GM19324 (cell line): ENCODE measurements at regions not wholly inside any gene's neighbourhood (a gene's known extent, or its start where the extent isn't known, plus 50 kb on each side); places are given as distances from the start of the nearest gene placed in this dataset.

Experiments used
- ATAC-seq: cut with Tn5 transposase; IDR thresholded peaks from one replicate; pipeline ENCODE4 v1.9.1; 2021; ENCODE audit warnings: mild to moderate bottlenecking, moderate library complexity; ENCODE audit not compliant: unreplicated experiment, low FRiP score

DNA sequence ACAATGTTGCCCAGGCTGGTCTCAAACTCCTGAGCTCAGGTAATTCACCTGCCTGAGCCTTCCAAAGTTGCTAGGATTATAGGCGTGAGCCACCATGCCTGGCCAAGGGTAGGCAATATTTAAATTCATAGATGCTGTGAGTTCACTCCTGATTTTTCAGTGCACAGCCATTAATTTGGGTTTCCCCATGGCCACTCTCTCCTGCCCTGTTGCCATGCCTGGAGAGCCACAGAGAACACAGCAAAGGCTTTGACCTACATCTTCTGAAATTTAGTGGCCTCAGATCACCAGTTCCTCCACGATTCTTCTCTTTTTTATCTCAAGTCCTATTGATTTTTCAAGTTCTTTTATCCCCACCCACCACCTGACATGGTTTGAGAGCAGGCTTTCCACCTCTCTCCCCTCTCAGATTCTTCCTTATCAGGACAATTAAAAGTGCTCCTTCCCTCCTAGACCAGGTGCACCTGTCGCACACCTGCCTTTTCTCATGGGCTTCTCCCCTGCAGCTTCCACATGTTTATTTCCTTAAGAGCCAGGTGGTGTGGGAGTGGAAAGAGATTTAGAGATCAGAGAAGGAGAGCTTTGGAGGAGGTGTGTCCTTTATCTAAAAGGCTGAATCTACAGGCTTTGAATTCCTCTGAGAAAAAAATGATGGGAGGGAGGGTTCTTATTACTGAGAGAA is 123.8 kb downstream of the ADRA2A start:
- no peak for ATAC-seq

DNA sequence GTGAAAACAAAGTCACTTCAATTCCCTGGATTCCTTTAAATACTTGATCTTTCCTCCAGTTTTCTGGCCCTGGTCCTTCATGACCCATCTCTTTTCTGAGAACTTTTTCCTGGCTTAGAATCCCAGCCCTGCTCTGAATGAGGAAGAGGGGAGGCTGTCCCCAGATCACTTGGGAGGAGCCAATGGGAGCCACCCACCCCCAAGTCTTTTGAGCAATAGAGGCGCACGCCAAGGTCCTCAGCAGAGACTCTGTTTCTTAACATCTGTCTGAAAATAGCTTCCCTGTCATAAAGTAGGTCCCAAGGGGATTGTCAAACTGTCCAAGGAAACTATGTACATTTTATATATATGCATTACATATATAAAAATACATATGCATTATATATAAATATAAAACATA is 126.8 kb downstream of the ADRA2A start:
- no peak for ATAC-seq

DNA sequence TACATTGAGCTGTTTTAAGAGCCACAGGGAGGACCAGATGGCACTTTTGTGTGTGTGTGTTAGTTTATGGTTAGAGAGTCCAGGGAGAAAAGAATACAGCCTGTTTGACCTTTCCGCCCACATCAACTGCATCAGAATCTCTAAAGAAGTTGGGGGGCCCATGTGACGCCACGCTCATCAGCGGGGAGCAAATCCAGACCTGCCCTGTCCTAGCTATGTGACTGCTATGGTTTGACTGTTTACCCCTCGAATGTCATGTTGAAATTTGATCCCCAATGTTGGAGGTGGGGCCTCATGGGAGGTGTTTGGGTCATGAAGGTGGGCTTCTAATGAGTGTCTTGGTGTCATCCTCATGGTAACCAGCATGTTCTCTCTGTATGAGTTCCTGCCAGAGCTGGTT is 128.0 kb downstream of the ADRA2A start:
- ATAC-seq: no peak

DNA sequence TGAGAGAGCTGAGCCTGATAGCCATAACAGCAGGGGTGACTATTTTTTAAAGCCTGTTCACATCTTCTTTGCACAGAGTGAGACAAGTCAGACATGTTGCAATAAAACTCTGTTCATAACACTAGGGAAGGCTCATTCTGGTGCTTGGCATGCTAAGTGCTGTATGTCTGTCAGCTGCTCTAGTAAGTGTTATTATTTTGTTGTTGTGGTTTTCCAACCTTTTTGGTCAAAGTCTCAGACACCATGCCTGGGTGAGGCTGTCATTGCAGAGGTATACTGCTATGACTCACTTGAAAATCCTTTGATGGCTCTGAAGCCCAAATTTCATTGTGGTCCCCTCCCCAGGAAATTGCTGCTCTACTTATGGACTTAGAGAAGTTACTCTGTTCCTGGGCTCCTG is 129.7 kb downstream of the ADRA2A start:
- no peak for ATAC-seq

DNA sequence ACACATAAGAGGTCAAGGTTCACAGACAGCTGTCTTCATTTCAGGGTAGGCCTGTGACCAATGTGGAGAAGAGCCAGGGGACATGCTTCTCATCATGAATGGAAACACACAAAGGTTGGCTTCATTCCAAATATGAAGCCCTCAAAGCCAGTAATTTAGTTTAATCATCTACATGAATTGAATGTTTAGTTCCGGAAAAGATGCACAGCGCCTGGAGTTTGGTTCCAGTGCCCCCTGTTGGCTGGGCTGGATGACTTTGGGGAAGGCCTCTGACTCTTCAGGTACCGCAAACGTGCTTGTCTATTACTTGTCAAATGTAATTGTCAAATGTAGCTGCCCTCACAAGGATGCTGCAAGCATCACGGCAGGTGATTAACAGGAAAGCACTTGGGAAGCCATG is 130.7 kb downstream of the ADRA2A start:
- ATAC-seq: no peak

DNA sequence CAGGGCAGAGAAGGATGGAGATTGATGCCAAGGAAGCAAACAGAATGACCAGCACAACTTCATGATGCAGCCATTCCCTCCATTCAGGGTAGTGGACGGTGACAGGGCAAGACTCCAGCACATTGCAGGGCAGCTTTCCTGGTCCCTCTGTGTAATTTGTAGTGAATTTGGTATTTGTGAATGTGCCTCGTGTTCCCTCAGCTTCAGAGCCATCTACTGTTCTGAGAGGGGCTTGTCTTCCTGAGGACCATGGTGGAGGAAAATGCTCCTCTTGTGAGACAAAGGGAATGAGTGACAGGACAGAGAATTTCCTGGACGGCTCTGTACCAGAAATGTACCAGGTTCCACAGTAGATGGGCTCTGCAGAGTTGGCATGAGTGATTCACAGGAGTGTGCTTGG is 132.1 kb downstream of the ADRA2A start:
- no peak for ATAC-seq

DNA sequence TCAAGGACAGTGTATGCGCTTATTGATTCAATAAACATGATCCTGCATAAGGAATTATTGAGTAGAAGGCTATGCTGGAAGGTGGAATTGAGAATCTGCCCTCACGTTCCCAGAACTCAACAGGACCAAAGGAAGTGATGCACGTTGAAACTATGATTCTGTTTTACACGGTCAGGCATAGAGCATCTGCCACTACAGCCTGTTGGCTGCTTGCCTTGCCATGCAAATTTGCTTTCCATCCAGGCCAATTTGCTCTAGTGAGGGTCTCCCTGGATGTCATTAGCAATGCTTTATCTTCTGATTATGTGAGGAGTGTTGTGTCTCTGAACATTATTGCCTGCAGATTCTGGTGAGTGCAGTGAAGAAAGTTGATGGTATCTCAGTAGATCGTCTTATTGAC is 132.9 kb downstream of the ADRA2A start:
- no peak for ATAC-seq

DNA sequence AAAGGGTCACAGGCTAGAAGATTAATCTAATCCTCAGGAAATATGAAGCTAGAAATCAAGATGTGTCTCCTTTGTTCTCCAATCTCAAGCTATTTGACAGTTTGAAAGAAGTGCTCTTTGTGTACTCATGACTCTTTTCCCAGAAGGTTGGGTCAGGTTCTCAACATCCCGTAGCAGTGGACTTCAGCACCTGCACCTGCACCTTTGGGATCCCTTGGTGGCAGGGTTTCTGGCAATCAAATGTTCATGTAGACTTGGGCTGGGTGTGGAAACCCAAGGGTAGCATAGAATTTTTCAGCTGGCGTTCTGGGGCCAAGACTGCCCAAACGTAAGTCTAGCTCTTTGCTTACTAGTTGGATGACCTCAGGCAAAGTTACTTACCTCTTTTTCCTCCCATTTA is 134.4 kb downstream of the ADRA2A start:
- no peak for ATAC-seq

DNA sequence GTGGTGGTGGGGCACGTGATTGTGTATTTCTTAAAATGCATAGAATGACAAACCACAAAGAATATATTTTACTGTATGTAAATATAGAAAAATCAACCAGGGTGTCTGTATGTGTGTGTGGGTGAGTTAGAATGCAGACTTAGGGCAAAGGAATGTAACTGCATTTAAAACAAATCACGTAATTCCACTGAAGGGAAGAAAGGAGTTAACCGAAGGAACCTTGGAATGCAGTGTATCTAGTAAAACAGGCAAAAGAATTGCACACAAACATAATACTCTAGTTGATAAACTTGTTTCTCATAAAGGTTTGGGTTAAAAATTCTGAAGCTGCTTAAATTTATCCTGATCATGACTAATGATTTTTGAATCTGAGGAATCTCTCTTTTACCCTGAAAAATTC is 134.9 kb downstream of the ADRA2A start:
- no peak for ATAC-seq

DNA sequence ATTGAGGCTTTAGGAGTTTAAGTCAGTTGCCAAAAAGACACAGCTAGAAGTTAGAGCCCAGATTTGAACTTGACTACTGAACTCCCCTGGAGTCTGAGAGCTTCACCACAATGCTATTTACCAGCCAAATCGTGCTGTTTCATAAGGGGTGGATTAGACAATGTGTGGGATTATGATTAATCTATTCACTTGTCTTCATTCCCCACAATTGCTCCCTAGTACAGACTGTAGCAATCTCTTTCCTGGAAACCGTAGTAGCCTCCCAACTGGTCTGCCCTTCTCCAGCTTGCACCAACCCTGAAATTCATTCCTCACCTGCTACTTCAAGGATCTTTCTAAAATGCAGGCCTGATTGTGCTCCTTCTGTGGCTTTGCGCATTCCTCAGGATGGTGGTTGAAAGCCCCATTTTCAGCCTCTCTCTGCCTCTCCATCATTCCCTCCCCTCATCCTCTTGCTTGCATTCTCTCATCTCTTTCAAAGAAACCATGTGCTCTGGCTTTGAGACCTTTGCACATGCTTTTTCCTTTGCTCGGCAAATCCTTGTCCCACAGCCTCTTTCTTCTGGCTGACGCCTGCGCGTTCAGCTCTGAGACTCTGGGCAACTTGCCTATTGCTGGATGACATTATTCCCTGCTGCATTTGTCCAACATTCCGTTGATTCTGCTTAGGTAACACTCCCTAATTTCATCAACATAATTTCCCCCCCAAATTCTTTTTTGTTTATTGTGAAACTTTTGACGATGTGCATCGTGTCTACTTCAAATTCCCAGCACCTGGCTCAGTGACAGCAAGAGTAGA is 145.1 kb downstream of the ADRA2A start:
- ATAC-seq: no peak

DNA sequence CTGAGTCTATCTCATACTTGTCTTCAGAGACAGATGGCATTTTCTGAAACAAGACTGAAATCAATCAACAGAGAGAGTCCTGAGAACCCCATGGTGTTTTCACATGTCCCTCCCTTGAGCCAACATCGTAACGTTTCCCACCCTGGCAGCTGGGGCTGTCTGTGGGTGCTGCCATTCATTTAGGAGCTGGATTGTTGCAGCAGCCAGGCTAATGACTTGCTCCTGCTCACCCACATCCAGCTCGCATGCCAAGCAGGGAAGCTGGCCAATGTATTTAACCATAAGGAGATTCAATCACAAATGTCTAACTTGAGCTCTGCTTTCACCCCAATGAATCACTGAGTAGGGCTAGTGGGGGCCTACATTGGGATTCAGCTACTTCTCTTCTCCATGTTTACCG is 146.1 kb downstream of the ADRA2A start:
- ATAC-seq: no peak

DNA sequence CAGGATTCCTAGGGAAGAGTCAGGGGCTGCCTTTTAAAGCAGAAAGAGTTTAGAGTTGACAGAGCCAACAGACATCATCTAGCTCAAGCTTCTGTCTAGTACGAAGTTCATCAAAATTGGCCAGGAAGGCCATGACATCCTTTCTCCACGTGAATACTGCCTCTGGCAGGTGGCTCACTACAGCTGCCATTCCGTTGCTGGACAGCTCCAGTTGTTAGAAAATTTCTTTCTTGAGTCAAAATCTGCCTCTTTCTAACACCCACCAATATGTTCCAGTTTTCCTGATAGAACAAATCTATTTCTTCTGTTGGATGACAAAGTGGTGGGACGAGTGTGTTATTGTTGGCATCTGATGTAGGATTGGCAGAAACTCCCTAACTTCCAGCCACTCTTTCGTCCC is 154.9 kb downstream of the ADRA2A start:
- no peak for ATAC-seq

DNA sequence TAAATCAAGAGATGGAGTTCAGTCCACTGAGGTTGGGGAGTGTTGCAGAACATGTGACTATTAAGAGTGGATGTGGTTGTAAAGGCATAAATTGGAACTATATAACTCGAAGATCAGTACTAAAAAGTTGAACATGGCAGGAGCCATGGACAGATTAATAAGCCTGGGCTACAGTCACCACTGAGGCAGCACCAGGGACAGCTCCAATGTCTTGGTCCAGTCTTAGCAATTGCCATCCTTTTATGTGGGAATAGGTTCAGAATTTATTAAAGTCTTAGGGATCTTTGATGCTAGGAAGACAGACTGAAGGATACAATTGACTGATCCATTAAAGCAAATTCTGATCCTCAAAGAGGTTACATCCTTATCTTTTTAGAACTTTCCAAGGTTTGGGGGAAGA is 156.6 kb downstream of the ADRA2A start:
- ATAC-seq: no peak

DNA sequence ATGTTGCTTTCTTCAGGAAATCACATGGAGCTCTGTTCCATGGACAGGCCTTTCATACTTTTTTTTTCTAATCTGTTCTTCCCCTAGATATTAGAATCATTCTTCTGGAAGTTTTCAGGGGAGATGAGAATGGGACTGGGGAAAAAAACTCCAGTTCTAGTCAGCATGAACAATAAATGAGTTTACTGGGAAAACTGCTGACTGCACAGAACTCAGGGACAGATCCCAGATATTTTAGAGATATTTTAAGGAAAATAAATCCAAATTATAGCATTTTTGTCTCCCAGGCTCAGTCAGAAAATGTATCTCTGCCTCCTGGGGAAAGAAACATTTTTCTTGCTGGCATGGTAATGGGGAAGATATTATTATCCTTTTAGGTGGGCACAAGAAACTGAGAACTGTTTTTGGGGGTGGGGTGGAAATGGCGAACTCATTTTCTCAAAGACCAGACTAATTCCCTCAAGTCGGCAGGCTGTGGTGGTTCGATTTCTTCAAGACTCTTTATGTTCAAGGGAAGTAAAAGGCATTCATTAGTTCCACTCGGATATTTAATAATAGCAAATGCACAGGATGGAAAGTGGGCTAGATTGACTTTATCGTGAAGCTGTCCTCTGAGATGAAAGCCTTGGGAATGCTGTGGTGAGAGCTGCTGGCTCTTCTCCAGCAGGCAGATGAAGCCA is 157.5 kb downstream of the ADRA2A start:
- ATAC-seq: no peak

DNA sequence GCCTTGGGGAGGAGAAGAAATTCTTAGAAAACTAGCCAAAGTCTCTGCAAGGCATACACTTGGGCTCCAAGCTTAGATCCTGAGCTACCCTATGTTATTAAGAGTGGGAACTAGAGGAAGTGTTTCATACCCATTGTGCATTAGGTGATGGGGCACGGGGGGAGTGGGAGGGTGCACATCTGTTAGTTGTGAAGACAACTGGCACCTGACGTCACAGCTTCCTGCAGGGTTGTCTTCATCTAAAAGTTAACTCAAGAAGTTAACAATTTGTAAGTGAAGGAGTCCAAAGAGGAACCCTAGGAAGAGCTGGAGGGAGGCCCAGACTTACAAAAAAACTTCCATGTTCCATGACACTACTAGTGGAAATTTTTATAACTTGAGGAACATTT is 158.1 kb downstream of the ADRA2A start:
- no peak for ATAC-seq

DNA sequence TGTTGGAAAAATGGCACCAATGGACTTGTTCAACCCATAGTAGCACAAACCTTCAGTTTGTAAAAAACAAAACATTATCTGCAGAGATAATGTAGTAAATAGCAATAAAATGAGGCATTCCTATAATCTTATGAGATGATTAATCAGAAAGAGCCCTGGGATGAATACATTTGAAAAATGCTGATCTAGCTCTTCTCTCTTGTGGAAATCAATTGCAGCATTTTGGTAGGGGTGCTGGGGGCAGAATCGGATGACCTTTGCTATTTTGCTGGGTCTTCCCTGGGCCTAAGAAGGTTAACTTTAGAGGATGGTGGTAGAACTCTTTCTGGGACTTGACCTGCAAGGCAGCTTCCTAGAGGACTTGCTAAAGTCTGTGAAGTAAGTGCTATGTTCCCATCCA is 163.5 kb downstream of the ADRA2A start:
- ATAC-seq: no peak

DNA sequence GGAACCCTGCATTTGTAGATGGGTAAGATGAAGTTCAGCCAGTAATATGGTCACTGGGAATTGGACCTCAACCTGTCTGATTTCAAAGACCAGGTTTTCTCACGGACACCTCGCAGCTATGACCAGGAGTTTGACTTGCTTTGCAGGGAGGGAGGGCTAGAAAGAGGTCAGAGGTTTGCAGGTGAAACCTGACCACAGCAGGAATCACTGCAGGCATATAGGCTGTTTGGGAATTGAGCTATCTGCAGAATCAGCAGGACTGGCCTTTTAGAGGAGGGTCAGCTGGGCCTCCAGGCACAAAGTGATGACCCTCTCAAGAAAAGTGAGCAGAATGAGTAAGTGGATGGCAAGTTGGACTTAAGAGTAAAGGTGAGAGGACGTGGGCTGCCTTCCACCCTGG is 166.3 kb downstream of the ADRA2A start:
- ATAC-seq: no peak

DNA sequence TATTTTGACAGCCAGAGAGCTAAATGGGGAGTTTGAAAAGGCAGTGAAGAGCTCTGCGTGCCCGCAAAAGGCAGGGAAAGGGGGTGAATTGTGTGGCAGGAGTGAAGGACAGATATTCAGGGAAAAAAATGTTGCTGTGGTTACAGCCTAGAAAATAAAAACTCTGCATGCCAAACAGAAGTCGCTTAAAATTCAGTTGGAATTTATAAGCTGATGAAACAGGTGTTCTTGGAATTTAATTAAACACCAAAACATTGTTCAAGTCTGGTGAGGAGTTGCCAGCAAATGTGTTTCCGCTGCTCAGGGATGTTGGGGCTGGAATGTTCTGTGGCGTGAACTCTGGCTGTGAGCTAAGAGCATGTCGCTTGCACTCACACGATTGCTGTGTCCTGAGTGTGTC is 169.3 kb downstream of the ADRA2A start:
- ATAC-seq: no peak

DNA sequence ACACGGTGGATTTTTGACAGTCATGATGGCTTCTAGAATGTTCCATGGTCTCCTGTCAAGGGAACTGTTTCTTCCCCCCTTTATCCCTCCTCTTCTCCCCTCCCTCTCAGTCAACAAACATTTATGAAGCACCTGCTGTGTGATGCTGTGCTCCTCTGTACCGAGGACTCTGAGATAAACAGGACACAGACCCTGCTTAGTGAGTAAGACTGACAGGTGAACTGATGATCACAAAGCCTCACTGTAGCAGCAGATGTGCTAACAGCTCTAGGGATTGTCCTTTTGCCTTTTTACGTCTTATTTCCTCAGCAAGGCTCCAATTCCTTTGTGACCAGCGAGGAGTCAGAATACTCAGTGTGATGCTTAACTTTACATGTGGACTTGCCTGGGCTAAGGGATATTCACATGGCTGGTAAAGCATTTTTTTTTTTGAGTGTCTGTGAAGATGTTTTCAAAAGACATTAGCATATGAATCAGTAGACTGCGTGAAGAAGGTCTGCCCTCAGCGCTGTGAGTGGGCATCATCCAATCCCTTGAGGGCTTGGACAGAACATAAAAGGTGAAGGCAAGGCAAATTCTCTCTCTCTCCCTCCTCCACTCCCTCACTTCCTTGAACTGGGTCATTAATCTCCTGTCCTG is 170.1 kb downstream of the ADRA2A start:
- ATAC-seq: no peak

DNA sequence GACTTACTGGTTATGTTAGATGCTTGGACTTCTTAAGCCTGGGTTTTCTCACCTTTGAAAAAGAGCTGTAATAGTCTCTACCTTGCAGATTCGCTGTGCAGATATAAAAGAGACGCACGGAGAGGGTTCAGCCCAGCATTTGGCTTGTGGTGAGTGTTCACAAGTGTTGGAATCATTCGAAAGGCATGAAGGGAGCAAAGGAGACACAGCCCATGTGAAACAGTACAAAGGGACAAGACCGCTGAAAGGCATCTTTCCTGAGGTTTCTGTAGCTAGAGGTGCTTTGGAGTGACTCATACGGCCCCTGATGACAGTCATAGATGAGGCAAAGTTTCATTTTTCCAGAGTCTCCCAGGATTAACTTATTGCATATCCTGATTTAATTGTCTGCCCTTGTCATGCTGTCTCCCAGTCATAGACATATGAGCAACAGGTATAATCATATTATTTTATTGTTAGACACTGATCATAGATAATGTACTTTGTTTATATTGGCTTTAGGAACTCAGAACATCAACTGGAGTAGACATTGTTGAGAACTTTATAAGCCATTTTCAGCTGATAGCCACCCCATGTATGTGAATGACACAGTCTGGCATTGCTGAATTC is 171.1 kb downstream of the ADRA2A start:
- ATAC-seq: no peak

DNA sequence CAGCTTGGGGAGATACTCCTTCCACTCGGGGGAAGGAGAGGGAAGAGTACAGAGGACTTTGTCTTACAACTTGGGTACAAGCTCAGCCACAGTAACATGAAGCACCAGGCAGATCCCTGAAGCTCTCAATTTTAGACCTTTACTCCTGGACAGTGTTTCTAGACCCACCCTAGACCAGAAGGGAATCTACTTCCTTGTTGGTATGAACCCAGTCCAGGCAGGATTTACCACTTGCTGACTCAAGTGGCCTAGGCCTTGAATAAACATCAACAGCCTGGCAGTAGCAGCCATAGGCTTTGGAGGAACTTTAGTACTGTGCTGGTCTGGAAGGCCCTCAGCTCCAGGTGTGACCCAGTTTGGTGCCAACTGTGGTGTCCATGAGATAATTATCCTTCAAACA is 173.1 kb downstream of the ADRA2A start:
- ATAC-seq: no peak
